Neuronal stem cell (in vitro differentiated cells): ENCODE measurements at regions not wholly inside any gene's neighbourhood (a gene's known extent, or its start where the extent isn't known, plus 50 kb on each side); places are given as distances from the start of the nearest gene placed in this dataset.

ENCODE experiments used
- DNase-seq: peaks from one replicate; pipeline ENCODE4 v3.0.0-alpha.2; 2013; ENCODE audit warnings: low spot score
- H2AFZ ChIP-seq: one replicate; pipeline ENCODE4 v1.6.1; 2013; ENCODE audit warnings: mild to moderate bottlenecking, low read length, inconsistent platforms
- H2AK5ac ChIP-seq: 2 replicates; pipeline ENCODE4 v1.6.1; 2013; ENCODE audit warnings: low read depth, mild to moderate bottlenecking, inconsistent platforms, low read length, moderate library complexity, mixed read lengths
- H2BK120ac ChIP-seq: 2 replicates; pipeline ENCODE4 v1.6.1; 2013; ENCODE audit warnings: low read depth, mild to moderate bottlenecking, inconsistent platforms, low read length, moderate library complexity, mixed read lengths
- H2BK12ac ChIP-seq: one replicate; pipeline ENCODE4 v1.6.1; 2013; ENCODE audit warnings: low read length, inconsistent platforms
- H2BK15ac ChIP-seq: 2 replicates; pipeline ENCODE4 v1.6.1; 2013; ENCODE audit warnings: mild to moderate bottlenecking, low read length, inconsistent platforms, mixed read lengths
- H2BK5ac ChIP-seq: one replicate; pipeline ENCODE4 v1.6.1; 2013; ENCODE audit warnings: inconsistent platforms, mild to moderate bottlenecking, low read length, moderate library complexity
- H3K14ac ChIP-seq: one replicate; pipeline ENCODE4 v1.6.1; 2013; ENCODE audit warnings: low read length, inconsistent platforms
- H3K18ac ChIP-seq: 2 replicates; pipeline ENCODE4 v1.6.1; 2013; ENCODE audit warnings: low read length, inconsistent platforms
- H3K23ac ChIP-seq: 2 replicates; pipeline ENCODE4 v1.6.1; 2013; ENCODE audit warnings: low read depth, mild to moderate bottlenecking, mixed read lengths, low read length, inconsistent platforms; ENCODE audit not compliant: poor library complexity
- H3K27ac ChIP-seq: replicated peaks from 3 replicates; pipeline ENCODE4 v1.5.1; 2013; ENCODE audit warnings: low read length, inconsistent platforms
- H3K27me3 ChIP-seq, 3 experiments: 2 replicates each; pipeline ENCODE4 v1.6.1; 2013; ENCODE audit warnings: low read length in 3 of 3, mild to moderate bottlenecking in 2 of 3, inconsistent platforms in 1 of 3, low read depth in 1 of 3, mixed read lengths in 1 of 3, moderate library complexity in 1 of 3; ENCODE audit not compliant: control insufficient read depth in 3 of 3, insufficient read depth in 3 of 3
- H3K36me3 ChIP-seq, 2 donors: replicated peaks in 1 of 2; 2 replicates each; pipeline ENCODE4 v1.6.1; 2013; ENCODE audit warnings: low read length in 2 of 2; ENCODE audit not compliant: control insufficient read depth in 2 of 2, insufficient read depth in 2 of 2
- H3K4ac ChIP-seq: 2 replicates; pipeline ENCODE4 v1.6.1; 2013; ENCODE audit warnings: inconsistent platforms, mild to moderate bottlenecking, low read length, moderate library complexity
- H3K4me1 ChIP-seq, 2 donors: 1 replicate in 1 of 2; 2 replicates in 1 of 2; pipeline ENCODE4 v1.6.1; 2013; ENCODE audit warnings: low read length in 2 of 2, low read depth in 1 of 2; ENCODE audit not compliant: control insufficient read depth in 2 of 2, insufficient read depth in 1 of 2
- H3K4me2 ChIP-seq: one replicate; pipeline ENCODE4 v1.6.1; 2013; ENCODE audit warnings: mild to moderate bottlenecking, low read length, inconsistent platforms; ENCODE audit not compliant: insufficient read depth, poor library complexity, severe bottlenecking
- H3K4me3 ChIP-seq, 2 donors: 2 replicates each; pipeline ENCODE4 v1.5.1; 2013; ENCODE audit warnings: low read length in 2 of 2, mild to moderate bottlenecking in 2 of 2, inconsistent platforms in 1 of 2, moderate library complexity in 1 of 2
- H3K79me1 ChIP-seq: one replicate; pipeline ENCODE4 v1.6.1; 2013; ENCODE audit warnings: low read depth, mild to moderate bottlenecking, inconsistent platforms, low read length, moderate library complexity
- H3K9ac ChIP-seq: one replicate; pipeline ENCODE4 v1.6.1; 2013; ENCODE audit warnings: mild to moderate bottlenecking, low read depth, low read length, inconsistent platforms; ENCODE audit not compliant: poor library complexity
- H3K9me3 ChIP-seq, 2 donors: replicated peaks in 1 of 2; 2 replicates each; pipeline versions ENCODE3 to v1.6.1; 2013; ENCODE audit warnings: low read length in 2 of 2, mild to moderate bottlenecking in 2 of 2, inconsistent platforms in 1 of 2, low read depth in 1 of 2, mixed read lengths in 1 of 2, moderate library complexity in 1 of 2; ENCODE audit not compliant: control insufficient read depth in 2 of 2, insufficient read depth in 1 of 2
- H4K8ac ChIP-seq: one replicate; pipeline ENCODE4 v1.6.1; 2013; ENCODE audit warnings: low read depth, mild to moderate bottlenecking, inconsistent platforms, low read length, moderate library complexity
- H4K91ac ChIP-seq: one replicate; pipeline ENCODE4 v1.6.1; 2013; ENCODE audit warnings: low read length, low read depth, mild to moderate bottlenecking, inconsistent platforms; ENCODE audit not compliant: poor library complexity
- WGBS, 2 donors: extraction: QIAGEN DNeasy Blood & Tissue Kit; methylation state at CpG; one replicate each; pipeline ENCODE4 v1.1.7; 2013; ENCODE audit warnings: missing lambda C conversion rate in 2 of 2, mixed read lengths in 1 of 2; ENCODE audit not compliant: insufficient read length in 2 of 2, insufficient replicate concordance in 1 of 2; ENCODE audit errors: extremely low coverage in 2 of 2; 5-methylcytosine and 5-hydroxymethylcytosine counted together

- Histone ChIP-seq H4K8ac (no peak overlapping the region), H3K9me3 (no peaks in the 10 kb centered on the region), H3K27ac (no peak overlapping the region), H3K36me3 (no peaks in the 10 kb centered on the region), H2BK120ac (no peak overlapping the region), H4K91ac (no peak overlapping the region), H2BK5ac (no peak overlapping the region), H3K79me1 (no peaks in the 10 kb centered on the region), H3K4me1 (no peaks in the 10 kb centered on the region), H3K4ac (no peak overlapping the region), H2BK15ac (no peak overlapping the region), H3K9ac (no peak overlapping the region), H3K23ac (no peak overlapping the region), H3K4me3 (no peak overlapping the region), H3K18ac (no peak overlapping the region), H2AK5ac (no peak overlapping the region), H2BK12ac (no peak overlapping the region), H3K27me3 (no peaks in the 10 kb centered on the region), H3K14ac (no peak overlapping the region), H3K4me2 (no peak overlapping the region), H2AFZ (no peak overlapping the region)
- no CpG with 5 or more reads among the region's 1 CpG for WGBS, 2 donors
- DNase-seq: no peak
Measured at GRCh38 chr4:11599064-11599463, 170.4 kb upstream of the HS3ST1 start.

GRCh38 chr4:11598591-11598990 is 169.9 kb upstream of the HS3ST1 start:
- Histone ChIP-seq H2AK5ac (no peak overlapping the region), H2BK12ac (no peak overlapping the region), H3K4me2 (no peak overlapping the region), H4K8ac (no peak overlapping the region), H2BK120ac (no peak overlapping the region), H3K27me3 (no peaks in the 10 kb centered on the region), H4K91ac (no peak overlapping the region), H2AFZ (no peak overlapping the region), H3K9ac (no peak overlapping the region), H3K27ac (no peak overlapping the region), H3K4me1 (no peaks in the 10 kb centered on the region), H2BK5ac (no peak overlapping the region), H3K4ac (no peak overlapping the region), H3K36me3 (no peaks in the 10 kb centered on the region), H3K9me3 (no peaks in the 10 kb centered on the region), H3K4me3 (no peak overlapping the region), H3K23ac (no peak overlapping the region), H3K14ac (no peak overlapping the region), H3K18ac (no peak overlapping the region), H2BK15ac (no peak overlapping the region), H3K79me1 (no peaks in the 10 kb centered on the region)
- WGBS, 2 donors: no CpG with 5 or more reads among the region's 4 CpGs
- no peak for DNase-seq

- no peak overlapping the region for H3K4me2 ChIP-seq
- no peaks in the 10 kb centered on the region for H3K9me3 ChIP-seq
- H2BK15ac ChIP-seq: no peak overlapping the region
- no peak overlapping the region for H3K9ac ChIP-seq
- DNase-seq: no peak
- no CpG with 5 or more reads among the region's 4 CpGs for WGBS, 2 donors
- H3K27me3 ChIP-seq: no peaks in the 10 kb centered on the region
- no peak overlapping the region for H3K14ac ChIP-seq
- no peak overlapping the region for H4K8ac ChIP-seq
- H3K36me3 ChIP-seq: no peaks in the 10 kb centered on the region
- H3K4me3 ChIP-seq: no peak overlapping the region
- H2AK5ac ChIP-seq: no peak overlapping the region
- H3K27ac ChIP-seq: no peak overlapping the region
- H2BK120ac ChIP-seq: no peak overlapping the region
- no peak overlapping the region for H2BK12ac ChIP-seq
- H3K4ac ChIP-seq: no peak overlapping the region
- H3K23ac ChIP-seq: no peak overlapping the region
- H3K4me1 ChIP-seq: no peaks in the 10 kb centered on the region
- H2BK5ac ChIP-seq: no peak overlapping the region
- H4K91ac ChIP-seq: no peak overlapping the region
- H3K18ac ChIP-seq: no peak overlapping the region
- H3K79me1 ChIP-seq: no peaks in the 10 kb centered on the region
- H2AFZ ChIP-seq: no peak overlapping the region
Measured at GRCh38 chr4:11597506-11597905, 168.8 kb upstream of the HS3ST1 start.

GRCh38 chr4:11596989-11597388 is 168.3 kb upstream of the HS3ST1 start:
- no CpG with 5 or more reads among the region's 2 CpGs for WGBS, 2 donors
- H3K4me2 ChIP-seq: no peak overlapping the region
- no peak overlapping the region for H3K4ac ChIP-seq
- no peak overlapping the region for H2BK5ac ChIP-seq
- no peak overlapping the region for H2BK120ac ChIP-seq
- no peak overlapping the region for H2BK15ac ChIP-seq
- no peak overlapping the region for H3K27ac ChIP-seq
- no peak overlapping the region for H4K91ac ChIP-seq
- no peak overlapping the region for H4K8ac ChIP-seq
- DNase-seq: no peak
- H2BK12ac ChIP-seq: no peak overlapping the region
- H3K23ac ChIP-seq: no peak overlapping the region
- H3K36me3 ChIP-seq: no peaks in the 10 kb centered on the region
- no peaks in the 10 kb centered on the region for H3K27me3 ChIP-seq
- no peaks in the 10 kb centered on the region for H3K9me3 ChIP-seq
- H2AFZ ChIP-seq: no peak overlapping the region
- no peak overlapping the region for H3K14ac ChIP-seq
- H3K4me3 ChIP-seq: no peak overlapping the region
- H3K9ac ChIP-seq: no peak overlapping the region
- H2AK5ac ChIP-seq: no peak overlapping the region
- no peak overlapping the region for H3K18ac ChIP-seq
- H3K4me1 ChIP-seq: no peaks in the 10 kb centered on the region
- no peaks in the 10 kb centered on the region for H3K79me1 ChIP-seq
